Left renal pelvis (tissue), 4 donors: ENCODE measurements at regions not wholly inside any gene's neighbourhood (a gene's known extent, or its start where the extent isn't known, plus 50 kb on each side); places are given as distances from the start of the nearest gene placed in this dataset.
A peak's percentile ranks its signal among the peaks of the same experiment; 100 is the strongest.

Experiments used
- DNase-seq, 4 donors: peaks; one replicate each; pipeline ENCODE4 v3.0.0-alpha.2; 2013; ENCODE audit warnings: low read depth in 4 of 4, low spot score in 3 of 4

GRCh38 chr7:88442413-88442812 lies 135.7 kb upstream of the STEAP4 start:
- no peak for DNase-seq

- no peak for DNase-seq
Measured at GRCh38 chr7:88437132-88437531, 130.4 kb upstream of the STEAP4 start.

GRCh38 chr7:88432301-88432700 lies 125.6 kb upstream of the STEAP4 start:
- no peak for DNase-seq

GRCh38 chr7:88431882-88432281 lies 125.2 kb upstream of the STEAP4 start:
- DNase-seq: peak in 2 of 4 donors; percentile 5 to 25

- DNase-seq: no peak
Measured at GRCh38 chr7:88429382-88429781, 122.7 kb upstream of the STEAP4 start.

GRCh38 chr7:88402529-88402928 lies 95.8 kb upstream of the STEAP4 start:
- DNase-seq: no peak

GRCh38 chr7:88401009-88401623 lies 94.4 kb upstream of the STEAP4 start:
- DNase-seq: no peak

GRCh38 chr7:88399696-88400240 lies 93.1 kb upstream of the STEAP4 start:
- DNase-seq: no peak

GRCh38 chr7:88399036-88399435 lies 92.3 kb upstream of the STEAP4 start:
- DNase-seq: no peak

- no peak for DNase-seq
Measured at GRCh38 chr7:88398459-88398858, 91.8 kb upstream of the STEAP4 start.

GRCh38 chr7:88396948-88397322 lies 90.2 kb upstream of the STEAP4 start:
- DNase-seq: no peak

- no peak for DNase-seq
Measured at GRCh38 chr7:88396295-88396947, 89.7 kb upstream of the STEAP4 start.

- no peak for DNase-seq
Measured at GRCh38 chr7:88395715-88396114, 89.0 kb upstream of the STEAP4 start.

- no peak for DNase-seq
Measured at GRCh38 chr7:88391247-88391646, 84.6 kb upstream of the STEAP4 start.

GRCh38 chr7:88387368-88387767 lies 80.7 kb upstream of the STEAP4 start:
- no peak for DNase-seq

GRCh38 chr7:88386665-88387156 lies 80.0 kb upstream of the STEAP4 start:
- DNase-seq: no peak

GRCh38 chr7:88377434-88377833 lies 70.7 kb upstream of the STEAP4 start:
- peak in 1 of 4 donors; percentile 33 for DNase-seq

- no peak for DNase-seq
Measured at GRCh38 chr7:88368686-88369085, 62.0 kb upstream of the STEAP4 start.

GRCh38 chr7:88366845-88367244 lies 60.2 kb upstream of the STEAP4 start:
- no peak for DNase-seq

GRCh38 chr7:88363869-88364268 lies 57.2 kb upstream of the STEAP4 start:
- no peak for DNase-seq

- DNase-seq: no peak
Measured at GRCh38 chr7:88363249-88363648, 56.6 kb upstream of the STEAP4 start.

GRCh38 chr7:88361357-88361756 lies 54.7 kb upstream of the STEAP4 start:
- DNase-seq: peak in 3 of 4 donors; percentile 56 to 84 (median 57)
